Keratinocyte (primary cell): ENCODE measurements at regions not wholly inside any gene's neighbourhood (a gene's known extent, or its start where the extent isn't known, plus 50 kb on each side); places are given as distances from the start of the nearest gene placed in this dataset.

ENCODE experiments used
- DNase-seq: peaks from one replicate; pipeline ENCODE4 v3.0.0-alpha.2; 2011; ENCODE audit warnings: low read depth, missing footprints, low spot score
- FAIRE-seq: peaks from 2 replicates; lab custom pipeline; 2011; peaks lifted over from hg19 to GRCh38; lab: Jason Lieb, UNC
- H2AFZ ChIP-seq: 2 replicates; pipeline ENCODE4 v1.6.0; 2012; ENCODE audit warnings: low read length, control low read depth, inconsistent platforms; ENCODE audit not compliant: control insufficient read depth
- H3K27ac ChIP-seq: 2 replicates; pipeline ENCODE4 v1.5.1; 2011; ENCODE audit warnings: low read length; ENCODE audit not compliant: control insufficient read depth, insufficient read depth
- H3K27me3 ChIP-seq: 3 replicates; pipeline ENCODE4 v1.6.0; 2011; ENCODE audit warnings: low read length; ENCODE audit not compliant: control insufficient read depth, insufficient read depth; ENCODE audit errors: extremely low read depth
- H3K36me3 ChIP-seq, 2 experiments: 2 replicates in 1 of 2; 3 replicates in 1 of 2; pipeline ENCODE4 v1.5.1; 2011; ENCODE audit warnings: low read length in 2 of 2, mild to moderate bottlenecking in 1 of 2; ENCODE audit not compliant: control insufficient read depth in 2 of 2, insufficient read depth in 2 of 2; ENCODE audit errors: extremely low read depth in 1 of 2
- H3K4me1 ChIP-seq: 3 replicates; pipeline ENCODE4 v1.5.1; 2011; ENCODE audit warnings: low read length; ENCODE audit not compliant: control insufficient read depth, insufficient read depth; ENCODE audit errors: extremely low read depth
- H3K4me2 ChIP-seq: 3 replicates; pipeline ENCODE4 v1.6.0; 2011; ENCODE audit warnings: low read depth, low read length; ENCODE audit not compliant: control insufficient read depth, insufficient read depth; ENCODE audit errors: extremely low read depth
- H3K4me3 ChIP-seq, 3 experiments: fragments of 200-600 bp in 1 of 3; sonication (generic) in 1 of 3; 2 replicates in 2 of 3; 3 replicates in 1 of 3; pipeline ENCODE4 v1.5.1; 2011 to 2016; ENCODE audit warnings: low read length in 3 of 3, mild to moderate bottlenecking in 3 of 3, control low read depth in 2 of 3, inconsistent platforms in 1 of 3, low read depth in 1 of 3, mixed read lengths in 1 of 3, mixed run types in 1 of 3, moderate library complexity in 1 of 3; ENCODE audit not compliant: control insufficient read depth in 2 of 3, insufficient read depth in 2 of 3; ENCODE audit errors: extremely low read depth in 1 of 3
- H3K79me2 ChIP-seq: 2 replicates; pipeline ENCODE4 v1.6.0; 2012; ENCODE audit warnings: low read length; ENCODE audit not compliant: control insufficient read depth, insufficient read depth
- H3K9ac ChIP-seq: 3 replicates; pipeline ENCODE4 v1.6.0; 2011; ENCODE audit warnings: low read length; ENCODE audit not compliant: control insufficient read depth, insufficient read depth; ENCODE audit errors: extremely low read depth
- H3K9me1 ChIP-seq: 3 replicates; pipeline ENCODE4 v1.6.0; 2011; ENCODE audit warnings: low read length; ENCODE audit not compliant: control insufficient read depth, insufficient read depth; ENCODE audit errors: extremely low read depth
- H3K9me3 ChIP-seq: 2 replicates; pipeline ENCODE4 v1.5.1; 2012; ENCODE audit warnings: low read depth, low read length; ENCODE audit not compliant: control insufficient read depth
- H4K20me1 ChIP-seq: 3 replicates; pipeline ENCODE4 v1.6.0; 2011; ENCODE audit warnings: low read length; ENCODE audit not compliant: control insufficient read depth, insufficient read depth; ENCODE audit errors: extremely low read depth
- CTCF ChIP-seq, 3 experiments: IDR thresholded peaks in 1 of 3; conservative IDR thresholded peaks in 1 of 3; optimal IDR thresholded peaks in 1 of 3; 2 replicates in 2 of 3; 3 replicates in 1 of 3; pipeline versions ENCODE3 to v1.5.1; 2011; ENCODE audit warnings: low read length in 3 of 3, mild to moderate bottlenecking in 3 of 3, moderate library complexity in 2 of 3, control low read depth in 1 of 3, inconsistent platforms in 1 of 3; ENCODE audit not compliant: insufficient read depth in 2 of 3; ENCODE audit errors: extremely low read depth in 1 of 3
- EZH2 ChIP-seq: IDR thresholded peaks from one replicate; pipeline ENCODE4 v1.6.1; 2012; ENCODE audit warnings: inconsistent platforms, mild to moderate bottlenecking, low read length, moderate library complexity
- dilution Hi-C: fragments of 300-500 bp; cut with MboI; formaldehyde crosslinking; loops from one replicate; pipeline ENCODE4 v1.7.0; 2020; ENCODE audit warnings: low sequenced_read_pairs; ENCODE audit not compliant: extremely low pct_ligation_motif_present

- Histone ChIP-seq H3K9me1 (no peaks in the 10 kb centered on the region), H3K79me2 (no peaks in the 10 kb centered on the region), H2AFZ (no peak overlapping the region), H3K27me3 (no peaks in the 10 kb centered on the region), H3K4me1 (peaks cover 12% of the 10 kb centered on the region), H3K4me2 (no peak overlapping the region), H3K9ac (no peak overlapping the region), H4K20me1 (no peaks in the 10 kb centered on the region), H3K9me3 (no peaks in the 10 kb centered on the region), H3K4me3 (no peak overlapping the region), H3K36me3 (no peaks in the 10 kb centered on the region), H3K27ac (no peak overlapping the region)
- FAIRE-seq (no peak), DNase-seq (no peak)
- dilution Hi-C loops, result no loop called here
- TF ChIP-seq CTCF (optimal IDR thresholded peaks at IDR 0.05 in 1 of 3, IDR thresholded peaks at IDR 0.05 in 1 of 3, conservative IDR thresholded peaks at IDR 0.05 in 1 of 3; ENCODE audit: extremely low read depth in 1 of 3, insufficient read depth in 2 of 3, low read length in 3 of 3), result no peak
- TF ChIP-seq EZH2, result no peak
Measured at GRCh38 chr18:37639846-37640245, 74.2 kb upstream of the CELF4 start.

- Histone ChIP-seq H3K79me2 (no peaks in the 10 kb centered on the region), H3K9me3 (no peaks in the 10 kb centered on the region), H3K27ac (no peak overlapping the region), H3K9ac (no peak overlapping the region), H3K9me1 (no peaks in the 10 kb centered on the region), H3K4me3 (no peak overlapping the region), H3K36me3 (no peaks in the 10 kb centered on the region), H3K27me3 (no peaks in the 10 kb centered on the region), H4K20me1 (no peaks in the 10 kb centered on the region), H2AFZ (no peak overlapping the region), H3K4me2 (no peak overlapping the region), H3K4me1 (peaks cover 12% of the 10 kb centered on the region)
- dilution Hi-C loops, result no loop called here
- DNase-seq (no peak), FAIRE-seq (no peak)
- no peak for TF ChIP-seq EZH2
- no peak for TF ChIP-seq CTCF (optimal IDR thresholded peaks at IDR 0.05 in 1 of 3, IDR thresholded peaks at IDR 0.05 in 1 of 3, conservative IDR thresholded peaks at IDR 0.05 in 1 of 3; ENCODE audit: extremely low read depth in 1 of 3, insufficient read depth in 2 of 3, low read length in 3 of 3)
Measured at GRCh38 chr18:37637478-37637850, 71.9 kb upstream of the CELF4 start.
